A204.1 (cell line): ENCODE measurements at regions not wholly inside any gene's neighbourhood (a gene's known extent, or its start where the extent isn't known, plus 50 kb on each side); places are given as distances from the start of the nearest gene placed in this dataset.

Experiments
- FAIRE-seq: peaks from 2 replicates; lab custom pipeline; 2012; peaks lifted over from hg19 to GRCh38; lab: Jason Lieb, UNC

GRCh38 chr22:48588151-48588877 is 1239.4 kb downstream of the BRD1 start:
- no peak for FAIRE-seq

- no peak for FAIRE-seq
Observed at GRCh38 chr22:48587236-48587865, 1240.3 kb downstream of the BRD1 start.

GRCh38 chr22:48586799-48587185 is 1240.9 kb downstream of the BRD1 start:
- FAIRE-seq: no peak

GRCh38 chr22:48585916-48586798 is 1241.5 kb downstream of the BRD1 start:
- no peak for FAIRE-seq

GRCh38 chr22:48584170-48584569 is 1243.5 kb downstream of the BRD1 start:
- FAIRE-seq: no peak

GRCh38 chr22:48581796-48582469 is 1245.7 kb downstream of the BRD1 start:
- FAIRE-seq: no peak

GRCh38 chr22:48581205-48581766 is 1246.4 kb downstream of the BRD1 start:
- FAIRE-seq: no peak

GRCh38 chr22:48580481-48580970 is 1247.1 kb downstream of the BRD1 start:
- FAIRE-seq: no peak

GRCh38 chr22:48579928-48580309 is 1247.8 kb downstream of the BRD1 start:
- no peak for FAIRE-seq

- FAIRE-seq: no peak
Observed at GRCh38 chr22:48579043-48579927, 1248.4 kb downstream of the BRD1 start.

GRCh38 chr22:48578138-48579042 is 1249.3 kb downstream of the BRD1 start:
- FAIRE-seq: no peak

GRCh38 chr22:48577691-48578090 is 1250.0 kb downstream of the BRD1 start:
- FAIRE-seq: no peak

GRCh38 chr22:48577014-48577690 is 1250.5 kb downstream of the BRD1 start:
- no peak for FAIRE-seq

GRCh38 chr22:48576333-48577013 is 1251.2 kb downstream of the BRD1 start:
- FAIRE-seq: no peak

- no peak for FAIRE-seq
Observed at GRCh38 chr22:48575618-48576332, 1251.9 kb downstream of the BRD1 start.

GRCh38 chr22:48574776-48575617 is 1252.7 kb downstream of the BRD1 start:
- no peak for FAIRE-seq

- FAIRE-seq: no peak
Observed at GRCh38 chr22:48573766-48574165, 1253.9 kb downstream of the BRD1 start.
